NK-92 (cell line): ENCODE measurements at regions not wholly inside any gene's neighbourhood (a gene's known extent, or its start where the extent isn't known, plus 50 kb on each side); places are given as distances from the start of the nearest gene placed in this dataset.

Source experiments
- DNase-seq: peaks from one replicate; lab custom pipeline; 2025; ENCODE audit not compliant: unreplicated experiment; lab: John Stamatoyannopoulos, UW

DNA sequence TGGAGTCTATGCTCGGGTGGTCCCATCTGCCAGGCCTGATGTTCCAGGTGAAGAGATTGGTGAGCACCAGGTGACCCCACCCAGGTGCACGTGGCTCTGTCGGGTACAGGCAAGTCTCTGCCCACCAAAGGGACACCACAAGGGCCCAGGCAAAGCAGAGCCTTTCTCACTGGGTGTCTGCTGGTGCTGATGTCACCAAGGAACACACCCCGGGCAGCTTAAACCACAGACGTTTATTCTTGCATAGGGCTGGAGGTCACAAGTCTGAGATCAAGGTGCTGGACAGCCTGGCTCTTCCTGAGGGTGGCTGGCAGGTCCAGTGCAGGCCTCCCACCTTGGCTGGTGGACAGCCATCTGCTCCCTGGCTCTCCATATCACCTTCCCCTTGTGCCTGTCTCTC lies 100.7 kb upstream of the CD93 start:
- no peak for DNase-seq

DNA sequence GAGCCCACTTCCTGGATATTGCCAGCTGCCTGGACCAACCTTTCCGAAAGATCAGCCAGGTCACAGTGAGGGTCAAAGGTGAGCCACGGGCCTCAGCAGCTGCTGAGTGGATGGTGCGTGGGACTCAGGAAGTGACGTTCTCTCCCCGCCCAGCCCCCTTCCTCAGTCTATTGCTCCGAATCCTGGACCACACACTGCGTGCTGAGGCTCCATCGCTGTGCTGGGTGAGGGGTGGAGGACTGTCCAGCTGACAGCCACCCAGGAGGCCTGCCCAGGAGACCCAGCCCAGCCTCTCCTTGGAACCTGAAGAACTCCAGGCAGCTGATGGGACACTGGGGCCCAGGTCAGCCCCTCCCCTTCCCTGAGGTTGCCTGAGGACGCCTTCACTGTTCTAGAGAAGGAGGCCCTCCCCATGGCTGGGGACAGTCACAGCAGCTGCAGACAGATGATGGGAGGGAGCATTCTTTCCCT lies 94.4 kb upstream of the CD93 start:
- DNase-seq = no peak

DNA sequence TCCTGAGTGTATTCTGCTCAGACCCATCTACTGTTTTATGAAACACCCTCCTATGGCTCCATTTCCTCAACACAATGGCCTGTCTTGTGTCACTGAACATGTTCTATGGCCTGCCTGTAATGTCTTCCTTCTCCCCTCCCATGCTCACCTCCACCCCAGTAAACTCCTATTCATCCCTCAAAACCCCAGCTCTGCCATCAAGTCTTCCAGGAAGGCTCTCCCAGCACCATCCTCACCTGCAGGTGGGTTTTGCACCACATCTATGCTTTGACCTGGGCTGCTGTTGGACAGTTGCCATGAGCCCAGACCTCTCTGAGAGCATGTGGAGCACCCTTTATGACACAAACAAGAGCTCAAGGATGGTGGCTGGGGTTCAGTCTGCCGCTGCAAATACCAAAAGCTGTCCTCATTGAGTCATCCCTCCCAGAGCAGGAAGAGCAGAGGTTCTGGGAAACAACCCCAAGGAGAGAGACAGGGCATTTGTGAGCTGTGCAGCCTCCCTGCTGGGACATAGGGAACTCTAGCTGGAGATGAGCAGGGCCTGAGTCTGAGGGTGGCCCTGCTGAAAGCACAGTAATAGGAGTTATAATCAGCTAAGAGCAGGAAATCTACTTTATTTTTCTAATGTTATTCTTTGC lies 93.8 kb upstream of the CD93 start:
- no peak for DNase-seq

DNA sequence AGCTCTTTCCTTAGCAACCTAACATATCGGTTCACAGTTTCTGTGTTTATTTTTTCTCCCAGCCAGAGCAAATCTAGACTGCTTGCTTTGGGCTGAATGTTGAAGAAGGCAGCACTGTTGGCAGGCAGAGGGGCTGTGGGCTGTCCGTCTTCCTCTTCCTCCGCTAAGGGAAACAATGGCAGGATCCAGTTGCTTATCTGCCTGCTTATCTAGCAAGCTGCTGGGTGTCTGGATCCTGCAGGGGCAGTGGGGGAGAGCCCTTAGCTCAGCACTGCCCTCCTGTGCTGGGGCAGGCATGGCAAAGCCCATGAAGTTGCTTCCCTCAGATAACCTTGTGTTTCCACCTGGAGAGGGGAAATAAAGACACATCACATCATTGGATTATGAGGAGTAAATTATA lies 92.7 kb upstream of the CD93 start:
- no peak for DNase-seq

DNA sequence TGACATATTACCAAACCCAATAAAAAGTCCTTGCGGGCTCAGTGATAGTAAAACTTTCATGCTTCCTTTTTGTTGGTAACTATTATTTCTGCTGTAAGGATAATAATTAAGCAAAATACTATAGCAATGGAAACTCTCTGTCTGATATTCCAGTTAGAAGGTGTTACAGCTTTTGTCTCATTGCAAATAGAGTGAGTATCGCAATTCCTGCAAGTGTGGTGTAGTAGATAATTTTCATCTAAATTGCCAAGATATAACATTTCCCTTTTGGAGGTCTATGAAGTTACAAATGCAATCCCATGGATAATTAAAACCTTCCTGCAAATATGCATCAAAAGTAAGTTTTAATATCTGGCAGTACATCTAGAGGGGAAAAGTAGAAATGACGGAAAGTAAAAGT lies 88.7 kb upstream of the CD93 start:
- no peak for DNase-seq

DNA sequence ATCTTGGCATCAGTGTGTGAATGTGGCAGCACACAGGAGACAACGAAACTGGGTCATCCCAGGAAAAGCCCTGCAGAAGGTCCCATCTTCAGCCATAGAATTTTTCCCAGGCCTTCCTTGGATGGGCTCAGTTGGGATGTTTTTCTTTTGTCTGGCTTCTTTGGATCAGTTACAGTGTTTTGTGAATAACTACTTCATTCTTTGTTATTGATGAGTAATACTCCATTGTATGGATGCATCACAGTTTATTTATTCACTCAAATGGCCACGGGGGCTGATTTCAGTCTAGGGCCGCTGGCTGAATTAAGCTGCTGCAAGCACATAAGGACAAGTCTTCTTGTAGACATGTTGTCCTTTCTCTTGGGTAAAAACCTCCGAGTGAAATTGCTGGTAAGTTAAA lies 81.3 kb upstream of the CD93 start:
- no peak for DNase-seq

DNA sequence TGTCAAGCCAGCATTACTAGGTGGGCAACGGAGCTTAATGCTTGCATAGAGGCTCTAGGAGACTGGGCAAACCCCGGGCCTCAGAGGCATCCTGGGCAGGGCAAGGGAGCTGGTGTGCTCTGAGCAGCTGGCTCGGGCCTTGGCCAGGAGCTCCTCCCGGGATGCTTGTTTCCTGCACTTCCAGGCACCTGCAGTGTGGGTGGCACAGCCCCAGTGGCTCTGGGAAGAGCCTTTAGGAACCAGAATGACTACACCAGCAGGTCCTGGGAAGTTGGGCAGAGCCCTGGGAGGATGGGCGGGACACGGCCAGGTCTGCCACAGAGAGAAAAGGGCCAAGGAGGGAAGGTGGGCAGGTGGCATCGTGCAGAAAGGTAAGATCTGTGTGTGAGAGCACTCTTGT lies 80.4 kb upstream of the CD93 start:
- no peak for DNase-seq

DNA sequence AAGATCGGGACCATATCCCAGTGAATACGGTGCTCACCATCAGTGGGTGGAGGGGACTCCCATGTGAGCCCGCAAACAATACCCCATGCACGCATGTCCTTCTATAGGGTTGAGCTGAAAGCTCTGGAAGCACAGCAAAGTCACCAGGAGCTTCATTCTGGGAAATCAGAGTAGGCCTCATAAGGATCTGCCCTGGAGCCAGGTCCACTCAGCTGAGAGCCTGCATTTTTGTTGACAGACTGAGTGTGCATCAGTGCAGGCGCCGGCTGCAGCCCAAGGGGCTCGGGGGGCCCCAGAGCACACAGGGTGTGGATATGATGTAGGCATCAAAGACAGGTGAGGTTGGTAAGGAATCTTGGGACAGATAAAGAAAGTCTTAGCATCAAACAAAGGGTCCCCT lies 79.8 kb upstream of the CD93 start:
- no peak for DNase-seq

DNA sequence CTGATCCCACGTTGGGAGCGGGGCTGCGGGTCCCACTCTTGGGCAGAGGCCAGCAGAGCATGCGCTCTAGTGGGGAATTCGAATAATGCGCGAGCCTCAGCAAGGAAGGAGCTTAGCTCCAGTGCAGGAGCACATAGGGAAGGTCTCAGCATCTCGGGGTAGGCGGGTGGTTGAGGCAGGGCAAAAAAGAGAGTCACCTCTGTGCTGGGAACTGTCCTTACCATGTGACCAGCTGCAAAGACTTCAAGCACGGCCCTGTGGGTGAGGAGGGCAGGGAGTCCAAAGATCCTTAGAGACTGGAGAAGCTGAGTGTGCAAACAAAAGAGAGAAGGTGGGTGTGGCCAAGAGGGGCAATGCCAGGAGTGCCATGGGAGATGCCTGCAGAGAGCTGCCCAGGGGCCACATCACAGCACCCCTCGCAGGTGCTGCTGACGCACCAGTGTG lies 79.2 kb upstream of the CD93 start:
- DNase-seq = no peak

DNA sequence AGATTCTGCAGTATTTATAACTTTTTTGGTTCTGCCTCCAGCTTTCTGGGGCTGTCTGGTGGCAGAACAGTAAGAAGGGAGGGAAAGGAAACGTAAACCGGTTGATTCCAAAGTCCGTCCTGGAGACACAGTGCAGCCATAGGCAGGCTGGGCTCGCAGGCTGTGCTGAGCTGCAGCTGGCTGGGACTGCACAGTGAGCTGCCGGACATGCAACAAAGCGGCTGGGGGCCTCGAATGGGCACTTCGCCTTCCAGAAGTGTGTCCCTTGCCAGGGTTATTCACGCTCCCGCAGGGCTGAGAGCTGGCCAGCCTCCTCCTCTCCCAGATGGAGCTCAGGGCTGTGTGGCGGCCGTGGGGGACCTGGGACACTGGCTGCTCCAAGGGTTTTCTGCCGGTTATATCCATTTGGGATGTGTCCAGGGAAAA lies 78.1 kb upstream of the CD93 start:
- no peak for DNase-seq

DNA sequence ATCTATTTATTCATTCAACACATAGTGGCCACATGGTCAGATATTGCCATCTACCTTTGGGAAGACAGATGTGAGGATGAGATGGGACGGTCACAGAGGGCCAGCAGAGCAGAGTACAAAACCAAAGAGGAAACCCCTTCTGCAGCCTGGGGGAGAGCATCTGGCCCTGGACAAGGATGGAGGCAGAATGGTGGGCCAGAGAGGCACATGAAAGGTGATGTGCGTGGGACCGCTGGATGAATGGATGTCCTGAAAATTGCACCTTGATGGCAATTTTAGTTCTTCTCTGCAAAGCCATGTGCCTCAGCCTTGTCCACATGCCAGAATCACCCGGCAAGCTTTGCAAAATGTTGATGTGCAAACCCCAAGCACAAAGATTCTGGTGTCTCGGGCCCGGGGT lies 77.4 kb upstream of the CD93 start:
- DNase-seq = no peak

DNA sequence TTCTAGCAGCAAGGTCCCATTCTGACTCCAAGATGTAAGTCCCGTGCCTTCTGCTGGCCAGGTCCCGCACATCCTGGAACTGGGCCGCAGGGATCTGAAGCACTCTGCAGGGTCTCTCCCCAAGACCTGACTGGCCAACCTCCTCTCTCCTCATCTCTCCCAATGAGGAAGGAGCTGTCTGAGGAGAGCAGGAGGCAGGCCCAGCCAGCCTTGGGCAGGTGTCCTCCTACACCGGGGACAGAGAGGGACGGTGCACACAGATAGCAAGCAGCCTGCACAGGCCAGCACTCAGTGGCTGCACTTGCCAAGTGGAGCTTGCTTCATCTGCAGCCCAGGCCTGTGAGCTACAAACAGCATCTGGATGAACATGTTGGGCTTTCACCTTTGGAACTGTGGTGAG lies 76.8 kb upstream of the CD93 start:
- DNase-seq = no peak

DNA sequence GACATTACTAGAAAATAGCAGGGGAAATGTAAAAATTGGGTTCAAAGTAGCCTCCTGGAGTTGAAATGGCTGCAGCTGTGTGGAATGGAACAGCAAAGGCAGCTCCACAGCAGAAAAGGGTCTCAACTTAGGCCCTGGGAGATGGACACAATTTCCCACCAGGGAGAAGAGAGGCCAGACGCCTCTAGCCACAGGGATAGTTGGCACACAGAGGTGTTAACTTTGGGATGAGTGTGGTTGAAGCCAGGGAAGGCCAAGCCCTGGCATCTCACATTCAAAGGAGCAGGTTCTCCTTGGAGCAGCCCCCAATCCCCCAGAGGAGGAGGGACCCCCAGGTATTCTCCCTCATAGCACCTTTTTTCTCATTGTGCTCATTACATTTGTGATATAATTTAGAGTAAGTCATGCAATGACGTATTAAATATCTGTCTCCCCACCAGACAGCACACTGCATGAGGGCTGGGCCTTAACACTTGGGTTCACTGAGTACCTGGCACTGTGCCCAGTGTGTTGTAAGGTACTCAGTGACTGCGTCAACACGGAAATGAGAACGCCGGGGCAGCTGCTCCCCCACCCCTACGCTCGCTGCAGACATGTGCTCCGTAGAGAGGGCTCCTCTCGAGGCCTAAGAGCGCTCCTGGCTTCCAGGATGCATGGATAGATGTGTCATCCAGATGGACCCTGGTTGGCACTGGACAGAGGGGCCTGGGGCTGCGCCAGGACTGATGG lies 76.0 kb upstream of the CD93 start:
- no peak for DNase-seq

DNA sequence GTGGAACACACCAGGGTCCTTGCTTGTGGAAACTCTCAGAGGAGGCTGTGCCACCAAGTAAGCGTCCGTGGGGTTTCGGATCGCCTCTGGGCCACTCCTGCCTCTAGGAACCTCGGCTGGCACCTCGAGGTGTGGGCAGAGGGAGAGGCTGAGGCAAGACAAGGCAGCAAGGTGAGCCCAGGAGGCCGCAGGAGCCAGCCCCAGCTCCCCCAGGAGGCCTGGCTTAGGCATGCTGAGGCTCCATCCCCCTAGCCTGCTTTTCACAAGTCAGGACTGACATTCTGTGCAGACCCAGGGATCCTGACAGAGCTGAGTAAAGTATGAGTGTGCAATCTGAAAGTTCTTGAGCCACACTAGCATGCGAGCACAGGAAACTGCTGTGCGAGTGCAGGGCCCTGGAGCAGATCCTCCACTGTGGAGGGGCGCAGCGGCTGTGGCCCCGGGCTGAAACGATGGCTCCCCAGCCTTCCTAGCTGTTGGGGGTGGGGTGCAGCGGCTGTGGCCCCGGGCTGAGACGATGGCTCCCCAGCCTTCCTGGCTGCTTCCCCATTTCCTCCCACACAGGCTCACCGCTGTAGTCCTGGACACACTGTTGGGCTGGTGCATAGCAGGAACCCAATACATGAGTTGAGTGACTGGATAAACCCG lies 75.2 kb upstream of the CD93 start:
- no peak for DNase-seq

DNA sequence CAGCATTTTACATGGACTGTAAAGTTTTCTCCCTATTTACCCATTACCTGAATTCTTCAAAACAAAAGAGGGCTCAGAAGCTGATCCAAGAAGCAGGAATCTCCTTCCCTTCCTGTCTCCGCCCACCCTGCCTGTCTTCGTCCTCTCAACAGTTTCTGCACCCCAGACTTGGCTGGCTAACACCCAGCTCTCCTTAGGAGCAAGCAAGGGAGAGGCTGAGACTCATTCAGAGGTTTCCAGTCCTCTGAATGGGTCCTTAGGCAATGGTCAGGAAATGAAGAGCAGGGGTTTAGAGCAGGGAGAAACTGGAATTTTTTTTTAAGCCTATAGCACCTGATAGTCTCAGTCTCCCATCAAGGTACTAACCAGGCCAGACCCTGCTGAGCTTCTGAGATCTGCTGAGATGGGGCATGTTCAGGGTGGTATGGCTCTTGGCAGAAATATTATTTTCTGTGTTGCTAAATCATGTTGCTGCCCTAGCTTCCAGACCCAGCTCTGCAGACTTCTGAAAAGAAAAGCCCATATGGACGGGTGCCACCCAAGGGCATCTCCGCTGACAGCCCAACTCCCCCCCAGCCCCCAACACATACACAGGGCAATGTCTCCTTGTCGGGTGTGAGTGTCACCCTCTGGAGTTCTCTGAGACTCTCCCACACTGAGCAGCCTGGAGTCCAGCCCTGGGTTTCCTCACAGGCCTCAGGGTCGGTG lies 74.6 kb upstream of the CD93 start:
- DNase-seq = no peak

DNA sequence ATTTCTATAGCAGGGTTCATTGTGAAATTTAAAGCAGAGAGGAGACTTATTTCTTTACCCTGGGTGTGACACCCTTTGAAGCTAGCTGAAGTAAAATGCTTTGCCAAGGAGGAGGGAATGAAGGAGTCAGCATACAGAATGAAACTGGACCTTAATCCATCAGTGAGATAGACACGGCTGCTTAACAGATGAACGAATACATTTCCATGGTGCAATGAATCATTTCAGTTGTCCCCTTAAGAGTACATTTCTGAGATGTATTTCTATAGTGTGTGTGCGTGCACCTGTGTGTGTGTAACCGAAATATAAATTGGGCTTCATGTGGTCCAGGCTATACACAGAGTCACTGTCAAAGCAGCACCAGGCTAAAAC lies 73.8 kb upstream of the CD93 start:
- no peak for DNase-seq

DNA sequence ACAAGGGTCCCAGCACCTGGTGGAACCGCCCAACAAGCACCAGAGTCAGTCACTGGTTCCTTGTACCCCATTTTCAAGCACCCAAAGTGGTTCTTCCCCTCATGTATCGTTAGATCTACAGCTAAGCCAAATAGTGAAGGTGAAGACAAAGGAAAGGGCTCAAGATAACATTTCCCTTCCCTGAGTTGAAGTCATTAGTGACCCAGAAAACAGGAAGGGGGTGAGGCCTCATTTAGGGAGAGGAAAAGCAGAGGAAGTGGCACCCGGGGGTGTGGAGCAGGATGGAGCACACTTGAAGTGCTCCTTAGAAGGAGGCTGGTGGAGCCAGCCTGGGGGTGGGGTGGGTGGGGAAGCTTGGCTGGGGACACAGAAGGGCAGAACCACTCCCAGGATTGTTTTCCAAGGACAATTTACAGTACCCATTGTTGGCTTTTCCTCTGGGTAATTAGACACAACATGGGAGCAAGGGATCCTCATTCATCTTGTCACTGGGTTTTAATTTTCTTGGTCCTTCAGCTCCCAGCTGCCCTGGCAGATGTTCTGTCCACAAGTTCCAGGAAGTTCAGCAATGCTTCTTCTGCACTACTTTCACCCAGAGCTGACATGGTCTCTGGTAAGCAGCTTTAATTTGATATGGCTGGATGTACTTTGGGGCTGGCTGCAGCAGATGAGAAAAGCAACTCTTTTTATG lies 73.3 kb upstream of the CD93 start:
- DNase-seq = no peak

DNA sequence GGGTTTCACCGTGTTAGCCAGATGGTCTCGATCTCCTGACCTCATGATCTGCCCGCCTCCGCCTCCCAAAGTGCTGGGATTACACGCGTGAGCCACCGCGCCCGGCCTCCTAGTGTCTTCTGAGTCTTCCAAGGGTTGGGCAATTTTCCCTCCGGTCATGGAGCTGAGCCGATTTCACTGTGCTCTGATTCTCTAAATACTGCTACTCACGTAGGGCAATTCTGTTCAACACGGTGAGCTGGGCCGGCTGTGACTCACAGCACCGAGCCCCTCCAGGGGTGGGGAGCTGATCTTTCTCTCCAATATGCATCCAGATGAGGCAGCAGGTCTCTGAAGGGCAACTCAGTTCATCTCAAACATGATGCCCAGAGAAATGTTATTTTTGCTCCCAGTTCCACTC lies 71.6 kb upstream of the CD93 start:
- DNase-seq = no peak

DNA sequence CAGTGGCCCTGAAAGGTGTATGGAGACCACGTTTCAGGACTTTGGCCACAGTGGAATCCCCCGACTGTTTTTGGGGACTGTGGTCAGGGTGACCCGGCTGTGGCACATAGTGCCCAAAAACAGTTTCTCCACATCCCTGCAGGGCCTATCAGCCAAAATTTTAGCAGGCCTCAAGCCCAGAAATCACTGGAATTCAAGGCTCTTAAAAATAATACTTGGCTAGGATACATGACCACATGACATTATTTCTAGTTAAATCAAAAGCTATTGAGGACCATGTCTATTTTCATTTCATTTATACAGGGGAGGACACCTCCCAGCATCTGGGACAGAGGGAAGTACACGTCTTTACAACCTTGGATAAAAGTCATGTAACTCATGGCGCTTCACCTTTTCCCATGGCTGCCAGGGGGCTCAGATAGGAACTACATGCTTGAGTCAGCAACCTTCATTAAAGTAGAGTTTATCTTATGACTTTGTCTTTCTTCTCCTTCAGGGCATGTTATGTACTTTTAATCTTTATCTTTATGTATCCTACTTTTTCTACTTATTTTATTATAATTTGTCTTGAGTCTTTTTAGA lies 70.8 kb upstream of the CD93 start:
- no peak for DNase-seq

DNA sequence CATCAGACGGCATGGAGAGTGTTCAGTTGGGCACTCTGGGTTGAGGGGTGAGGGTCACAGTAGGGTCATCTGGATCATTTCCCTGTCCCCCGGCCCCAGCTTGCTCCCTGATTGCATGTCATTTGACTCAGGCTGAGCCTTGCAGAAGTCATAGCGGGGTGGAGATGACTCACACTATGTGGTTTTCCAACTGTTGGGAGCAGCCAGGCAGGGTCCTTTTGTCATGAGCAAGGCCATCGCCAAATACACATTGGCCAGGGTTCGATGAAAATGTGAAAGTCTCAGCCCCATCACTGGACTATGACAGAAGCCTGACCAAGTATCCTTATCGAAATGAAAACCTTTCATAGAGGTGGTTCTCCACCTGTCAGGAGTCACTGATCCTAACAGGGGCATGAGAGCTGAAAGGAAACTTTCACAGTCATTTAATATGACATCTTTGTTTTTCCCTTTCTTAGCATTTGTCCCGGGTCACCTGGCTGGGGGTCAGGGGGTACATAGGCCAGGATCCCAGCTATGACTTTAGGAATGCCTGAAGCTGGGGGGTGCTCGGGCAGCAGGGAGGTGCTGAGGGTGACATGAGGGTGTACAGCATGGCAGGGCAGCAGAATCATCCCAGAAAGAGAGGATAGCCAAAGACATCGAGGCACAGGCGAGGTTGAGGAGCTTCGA lies 70.2 kb upstream of the CD93 start:
- no peak for DNase-seq
